Lower leg skin (tissue), 4 donors: ENCODE measurements at regions not wholly inside any gene's neighbourhood (a gene's known extent, or its start where the extent isn't known, plus 50 kb on each side); places are given as distances from the start of the nearest gene placed in this dataset.

Experiments
- DNase-seq, 2 donors: peaks; one replicate each; pipeline ENCODE4 v3.0.0-alpha.2; 2019; ENCODE audit warnings: low spot score in 2 of 2
- H3K4me3 ChIP-seq: fragments of 200-600 bp; sonication (generic); 2 replicates; pipeline ENCODE4 v1.5.1; 2017; ENCODE audit warnings: mild to moderate bottlenecking, low read depth; ENCODE audit not compliant: poor library complexity, severe bottlenecking
- POLR2A ChIP-seq, 2 donors: fragments of 450-650 bp; IDR thresholded peaks; one replicate each; pipeline ENCODE4 v1.6.1; 2016 to 2017; ENCODE audit warnings: antibody characterized with exemption in 2 of 2, mild to moderate bottlenecking in 1 of 2, moderate library complexity in 1 of 2
- WGBS, 2 donors: methylation state at CpG; one replicate each; pipeline ENCODE4 v1.1.5; 2018; 5-methylcytosine and 5-hydroxymethylcytosine counted together
- intact Hi-C: fragments of 100-400 bp; cut with DNase I; formaldehyde crosslinking; loops from one replicate; pipeline ENCODE4 v1.15.0; 2023; ENCODE audit warnings: low total_unique reads
- TF ChIP-seq, protein P1 (sequence below), 3 donors: fragments of 450-650 bp; IDR thresholded peaks; one replicate each; pipeline ENCODE4 v1.5.1; 2016; ENCODE audit warnings: antibody characterized with exemption in 3 of 3, mild to moderate bottlenecking in 3 of 3, moderate library complexity in 2 of 3

DNA sequence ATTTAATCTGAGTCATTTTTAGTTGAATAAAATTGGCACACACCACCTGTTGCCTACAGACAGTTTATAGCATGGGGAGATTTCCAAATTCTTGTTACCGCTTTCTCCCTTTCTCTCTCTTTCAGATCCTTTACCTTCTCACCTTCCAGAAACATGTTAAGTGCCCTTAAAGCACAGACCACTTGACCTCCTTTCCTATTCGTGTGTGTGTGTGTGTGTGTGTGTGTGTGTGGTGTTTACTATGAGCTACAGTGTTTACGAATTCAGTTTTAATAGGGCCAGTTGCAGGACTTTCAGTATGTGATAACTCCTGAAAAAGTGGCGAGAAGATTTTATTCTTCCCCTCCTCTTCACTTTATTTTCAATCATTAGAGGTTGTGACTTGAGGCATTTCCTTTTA is 258.1 kb downstream of the BMP2 start:
- no peak for DNase-seq
- no peak overlapping the region for H3K4me3 ChIP-seq
- TF ChIP-seq POLR2A (IDR thresholded peaks at IDR 0.05) = no peak
- TF ChIP-seq, protein P1, sequence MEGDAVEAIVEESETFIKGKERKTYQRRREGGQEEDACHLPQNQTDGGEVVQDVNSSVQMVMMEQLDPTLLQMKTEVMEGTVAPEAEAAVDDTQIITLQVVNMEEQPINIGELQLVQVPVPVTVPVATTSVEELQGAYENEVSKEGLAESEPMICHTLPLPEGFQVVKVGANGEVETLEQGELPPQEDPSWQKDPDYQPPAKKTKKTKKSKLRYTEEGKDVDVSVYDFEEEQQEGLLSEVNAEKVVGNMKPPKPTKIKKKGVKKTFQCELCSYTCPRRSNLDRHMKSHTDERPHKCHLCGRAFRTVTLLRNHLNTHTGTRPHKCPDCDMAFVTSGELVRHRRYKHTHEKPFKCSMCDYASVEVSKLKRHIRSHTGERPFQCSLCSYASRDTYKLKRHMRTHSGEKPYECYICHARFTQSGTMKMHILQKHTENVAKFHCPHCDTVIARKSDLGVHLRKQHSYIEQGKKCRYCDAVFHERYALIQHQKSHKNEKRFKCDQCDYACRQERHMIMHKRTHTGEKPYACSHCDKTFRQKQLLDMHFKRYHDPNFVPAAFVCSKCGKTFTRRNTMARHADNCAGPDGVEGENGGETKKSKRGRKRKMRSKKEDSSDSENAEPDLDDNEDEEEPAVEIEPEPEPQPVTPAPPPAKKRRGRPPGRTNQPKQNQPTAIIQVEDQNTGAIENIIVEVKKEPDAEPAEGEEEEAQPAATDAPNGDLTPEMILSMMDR (IDR thresholded peaks at IDR 0.05) = no peak
- intact Hi-C loops = no loop called here
- 40 to 44% methylated on average over 4 of the region's 4 CpGs for WGBS, 2 donors

DNA sequence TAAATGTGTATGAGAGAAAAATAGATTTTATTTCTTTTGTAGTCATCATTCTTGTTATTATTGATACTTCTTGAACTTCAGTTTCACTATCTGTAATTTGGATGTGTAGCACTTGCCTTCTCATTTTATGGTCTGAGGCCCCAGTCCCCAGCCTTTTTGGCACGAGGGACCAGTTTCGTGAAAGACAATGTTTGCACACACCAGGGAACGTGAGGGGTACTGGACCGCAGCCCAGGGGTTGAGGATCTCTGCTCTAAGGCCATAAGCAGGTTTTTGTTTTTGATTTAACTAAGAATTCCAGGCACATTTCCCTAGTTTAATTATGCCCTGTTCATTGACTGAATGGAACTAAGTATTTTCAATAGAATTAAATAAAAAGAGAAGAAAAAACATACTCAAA is 261.5 kb downstream of the BMP2 start:
- WGBS, 2 donors = 69 to 74% methylated on average over 4 of the region's 4 CpGs
- TF ChIP-seq, protein P1 (IDR thresholded peaks at IDR 0.05) = no peak
- TF ChIP-seq POLR2A (IDR thresholded peaks at IDR 0.05) = no peak
- no peak overlapping the region for H3K4me3 ChIP-seq
- intact Hi-C loops = no loop called here
- no peak for DNase-seq

DNA sequence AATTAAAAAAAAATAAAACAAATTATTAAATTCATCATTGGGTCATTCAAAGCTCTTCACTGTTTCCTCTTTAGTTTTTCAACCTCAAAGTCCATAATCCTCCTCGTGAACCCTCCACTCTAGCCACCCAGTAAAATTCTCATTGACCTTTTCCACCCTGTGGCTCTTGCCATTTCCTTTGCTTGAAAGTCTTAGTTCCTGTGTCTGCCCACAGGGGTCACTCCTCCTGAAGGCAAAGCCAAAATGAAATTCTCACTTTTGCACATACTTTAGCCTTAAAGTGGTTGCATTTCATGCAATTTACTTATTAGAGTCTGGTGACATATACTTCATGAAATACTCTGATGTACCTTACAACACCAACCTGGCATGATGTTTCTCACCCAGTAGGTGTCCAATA is 263.7 kb downstream of the BMP2 start:
- no peak for DNase-seq
- no peak overlapping the region for H3K4me3 ChIP-seq
- 53 to 58% methylated on average over 1 of the region's 1 CpG for WGBS, 2 donors
- intact Hi-C loops = loop anchor here (5.0 kb wide), 1 partner anchor 1431 kb away; no protein-coding TSS in a partner anchor
- no peak for TF ChIP-seq POLR2A (IDR thresholded peaks at IDR 0.05)
- TF ChIP-seq, protein P1 (IDR thresholded peaks at IDR 0.05) = no peak

DNA sequence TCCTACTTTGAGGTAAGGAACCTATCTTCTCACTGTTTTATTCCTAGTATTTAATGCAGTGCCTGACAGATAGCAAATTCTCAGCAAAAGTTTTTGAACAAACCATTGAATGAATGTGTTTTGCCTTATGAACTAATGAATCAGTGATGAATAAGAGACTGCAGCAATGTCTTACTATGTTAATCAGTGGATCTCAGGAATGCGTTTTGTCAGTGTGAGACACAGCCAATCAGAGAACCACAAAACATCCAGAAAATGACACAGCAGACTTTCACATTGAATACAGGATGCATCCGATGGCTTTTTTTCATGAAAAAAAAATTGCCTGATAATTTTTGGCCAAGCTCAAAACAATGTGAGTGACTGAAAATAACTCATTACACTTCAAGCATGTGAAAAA is 270.5 kb downstream of the BMP2 start:
- DNase-seq = no peak
- TF ChIP-seq POLR2A (IDR thresholded peaks at IDR 0.05) = no peak
- TF ChIP-seq, protein P1 (IDR thresholded peaks at IDR 0.05) = no peak
- 71 to 78% methylated on average over 2 of the region's 2 CpGs for WGBS, 2 donors
- no peak overlapping the region for H3K4me3 ChIP-seq
- intact Hi-C loops = no loop called here

DNA sequence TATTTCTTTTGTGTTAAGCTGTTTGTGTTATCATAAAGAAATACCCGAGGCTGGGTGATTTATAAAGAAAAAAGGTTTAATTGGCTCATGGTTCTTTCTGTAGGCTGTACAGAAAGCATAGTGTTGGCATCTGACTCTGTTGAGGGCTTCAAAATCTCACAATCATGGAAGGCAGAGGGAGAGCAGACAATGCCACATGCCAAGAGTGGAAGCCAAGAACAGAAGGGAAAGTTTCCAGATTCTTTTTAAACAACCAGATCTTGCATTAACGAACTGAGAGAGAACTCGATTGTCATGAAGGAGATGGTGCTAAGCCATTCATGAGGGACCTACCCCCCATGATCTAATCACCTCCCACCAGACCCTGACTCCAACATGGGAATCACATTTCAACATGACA is 290.1 kb downstream of the BMP2 start:
- intact Hi-C loops = no loop called here
- DNase-seq = no peak
- H3K4me3 ChIP-seq = no peak overlapping the region
- TF ChIP-seq, protein P1 (IDR thresholded peaks at IDR 0.05) = no peak
- no peak for TF ChIP-seq POLR2A (IDR thresholded peaks at IDR 0.05)
- WGBS, 2 donors = 41 to 43% methylated on average over 3 of the region's 3 CpGs

DNA sequence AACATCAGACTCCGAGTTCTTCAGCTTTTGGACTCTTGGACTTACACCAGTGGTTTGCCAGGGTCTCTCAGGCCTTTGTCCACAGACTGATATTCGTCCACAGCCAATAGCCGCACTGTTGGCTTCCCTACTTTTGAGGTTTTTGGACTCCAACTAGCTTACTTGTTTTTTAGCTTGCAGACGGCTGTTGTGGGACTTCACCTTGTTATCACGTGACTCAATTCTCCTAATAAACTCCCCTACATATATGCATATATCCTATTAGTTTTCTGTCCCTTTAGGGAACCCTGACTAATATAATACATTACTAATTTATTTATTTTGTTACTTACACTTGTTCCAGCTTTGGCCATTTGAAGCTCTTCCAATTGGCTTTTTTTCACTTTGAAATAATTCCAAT is 311.3 kb downstream of the BMP2 start:
- intact Hi-C loops = no loop called here
- 84 to 91% methylated on average over 5 of the region's 5 CpGs for WGBS, 2 donors
- H3K4me3 ChIP-seq = no peak overlapping the region
- TF ChIP-seq POLR2A (IDR thresholded peaks at IDR 0.05) = no peak
- TF ChIP-seq, protein P1 (IDR thresholded peaks at IDR 0.05) = no peak
- no peak for DNase-seq
